ENCODE measurements at regions not wholly inside any gene's neighbourhood (a gene's known extent, or its start where the extent isn't known, plus 50 kb on each side); places are given as distances from the start of the nearest gene placed in this dataset.

DNA sequence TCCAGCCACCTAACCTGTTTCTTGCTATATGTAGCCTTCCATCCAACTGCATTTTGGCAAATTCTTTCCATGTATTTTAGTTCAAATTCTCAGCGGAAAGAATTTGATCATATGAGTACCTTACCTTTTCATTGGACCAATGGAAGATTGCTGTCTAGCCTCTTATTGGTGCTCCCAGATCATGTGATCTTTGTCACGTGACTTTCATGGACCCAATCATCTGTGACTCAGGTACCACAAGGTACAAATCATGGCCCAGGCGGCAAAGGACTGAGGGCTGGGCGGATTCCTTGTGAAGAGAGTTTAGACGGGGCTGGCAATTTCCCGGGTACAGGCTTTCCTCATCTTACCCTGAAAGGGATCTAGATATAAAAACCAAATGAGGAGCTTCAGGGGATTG is 85.9 kb upstream of the TBX20 start:
- H3K4me3 ChIP-seq (ENCODE audit: low read depth, low read length) = no peak overlapping the region
- no peak for DNase-seq (ENCODE audit: low read depth)
- TF ChIP-seq CTCF (conservative IDR thresholded peaks at IDR 0.05; ENCODE audit: low read depth, low read length) = no peak

DNA sequence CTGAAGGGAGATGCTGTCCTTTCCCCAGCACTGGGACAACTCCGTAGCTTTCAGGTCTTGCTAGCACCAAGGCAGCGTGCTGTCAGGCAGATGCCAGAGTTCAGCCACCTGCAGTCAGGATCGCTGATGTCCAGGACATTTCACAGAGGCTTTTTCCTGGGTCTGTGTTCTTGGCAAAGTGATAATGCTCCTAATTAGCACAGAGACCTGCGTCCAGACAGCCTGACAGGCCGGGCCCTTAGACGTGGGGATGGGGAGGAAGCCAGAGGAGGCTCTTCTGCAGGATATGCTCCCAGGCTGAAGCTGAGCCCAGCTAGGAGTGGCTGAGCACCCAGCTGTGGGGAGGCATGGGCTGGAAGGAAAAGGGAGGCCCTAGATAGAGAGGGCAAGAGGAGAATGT is 82.5 kb upstream of the TBX20 start:
- TF ChIP-seq CTCF (conservative IDR thresholded peaks at IDR 0.05; ENCODE audit: low read depth, low read length) = no peak
- no peak overlapping the region for H3K4me3 ChIP-seq (ENCODE audit: low read depth, low read length)
- no peak for DNase-seq (ENCODE audit: low read depth)

DNA sequence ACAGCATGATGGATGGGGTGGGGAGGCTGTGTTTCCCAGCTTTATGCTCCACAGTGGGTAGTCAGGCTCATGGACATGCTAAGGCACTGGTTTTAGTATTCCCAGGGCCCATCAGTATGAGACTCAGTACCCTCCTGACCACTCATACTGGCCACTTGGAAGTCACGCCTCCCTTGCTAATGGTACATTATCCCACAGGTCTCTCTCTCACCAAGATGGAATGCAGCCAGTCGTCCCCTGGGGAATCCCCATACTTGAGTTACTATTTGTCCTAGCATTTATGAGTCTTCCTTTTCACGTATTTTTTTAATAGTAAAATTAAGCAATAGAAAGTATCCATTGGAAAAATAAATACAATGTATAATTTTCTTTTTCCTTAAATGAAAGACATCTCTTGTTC is 80.6 kb upstream of the TBX20 start:
- peak; percentile 8 for DNase-seq (ENCODE audit: low read depth)

GRCh38 chr7:35333265-35333664 is 79.4 kb upstream of the TBX20 start:
- TF ChIP-seq CTCF (conservative IDR thresholded peaks at IDR 0.05; ENCODE audit: low read depth, low read length) = no peak
- no peak overlapping the region for H3K4me3 ChIP-seq (ENCODE audit: low read depth, low read length)
- DNase-seq (ENCODE audit: low read depth) = no peak

More for the DNA sequence above, 80.6 kb upstream of the TBX20 start:
- H3K4me3 ChIP-seq (ENCODE audit: low read depth, low read length) = no peak overlapping the region
- no peak for TF ChIP-seq CTCF (conservative IDR thresholded peaks at IDR 0.05; ENCODE audit: low read depth, low read length)

DNA sequence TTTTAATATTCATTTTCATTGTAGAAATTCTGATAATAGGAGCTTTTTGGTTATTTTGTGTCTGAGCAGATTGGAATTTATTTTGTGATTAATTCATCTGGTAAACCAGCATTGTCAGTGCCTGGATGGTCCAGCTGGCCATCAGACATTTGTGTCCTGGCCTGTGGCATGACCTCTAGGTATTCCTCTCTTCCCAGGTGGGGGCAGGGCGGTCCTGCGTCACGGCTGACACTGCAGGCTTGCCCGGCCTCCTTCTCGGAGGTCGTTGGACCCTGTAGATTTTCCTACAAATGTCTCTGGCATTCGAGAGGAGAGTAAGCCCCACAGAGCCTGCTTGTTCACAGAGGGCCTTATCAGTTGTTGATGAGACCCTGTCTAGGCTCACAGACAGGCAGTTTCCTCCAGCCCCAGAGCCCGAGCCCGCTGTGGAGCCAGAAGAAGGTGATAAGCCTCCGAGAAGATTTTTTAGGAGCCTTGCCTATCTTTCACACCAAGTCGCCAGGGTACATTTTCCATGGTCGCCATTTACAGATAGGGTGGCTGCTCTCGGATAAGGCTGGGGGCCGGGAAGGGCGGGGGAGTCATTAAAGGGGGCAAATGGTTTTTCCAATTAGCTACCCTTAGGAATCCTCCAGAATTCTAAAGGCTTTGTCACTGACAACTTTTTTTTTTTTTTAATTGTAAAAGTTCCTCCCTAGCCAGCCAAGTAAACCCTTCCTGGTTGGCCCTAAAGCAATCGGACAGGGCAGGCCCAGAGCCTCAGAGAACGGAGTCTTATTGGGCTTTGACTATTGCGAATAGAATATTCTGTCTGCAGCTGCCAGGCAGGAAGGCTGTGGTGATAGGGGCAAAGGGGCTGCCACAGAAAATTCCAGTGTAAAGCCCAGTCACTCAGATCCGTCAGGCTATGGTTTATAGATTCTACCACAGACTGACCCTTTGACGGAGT is 78.1 kb upstream of the TBX20 start:
- no peak for DNase-seq (ENCODE audit: low read depth)
- TF ChIP-seq CTCF (conservative IDR thresholded peaks at IDR 0.05; ENCODE audit: low read depth, low read length) = no peak
- H3K4me3 ChIP-seq (ENCODE audit: low read depth, low read length) = no peak overlapping the region

- no peak for TF ChIP-seq CTCF (conservative IDR thresholded peaks at IDR 0.05; ENCODE audit: low read depth, low read length)
- H3K4me3 ChIP-seq (ENCODE audit: low read depth, low read length) = no peak overlapping the region
- DNase-seq (ENCODE audit: low read depth) = no peak
Observed at GRCh38 chr7:35329026-35329425, 75.1 kb upstream of the TBX20 start.

GRCh38 chr7:35319606-35320005 is 65.7 kb upstream of the TBX20 start:
- TF ChIP-seq CTCF (conservative IDR thresholded peaks at IDR 0.05; ENCODE audit: low read depth, low read length) = no peak
- H3K4me3 ChIP-seq (ENCODE audit: low read depth, low read length) = no peak overlapping the region

More at GRCh38 chr7:35319606-35320005, 65.7 kb upstream of the TBX20 start:
- no peak for DNase-seq (ENCODE audit: low read depth)
